ENCODE measurements at regions not wholly inside any gene's neighbourhood (a gene's known extent, or its start where the extent isn't known, plus 50 kb on each side); places are given as distances from the start of the nearest gene placed in this dataset.

GRCh38 chr12:38163442-38163801 lies 153.2 kb upstream of the ALG10B start:
- TF ChIP-seq CTCF (IDR thresholded peaks at IDR 0.05) (no peak), POLR2A (IDR thresholded peaks at IDR 0.05) (no peak)

Measured in heart left ventricle (tissue), 13 donors.